GM12878 (cell line): ENCODE measurements at regions not wholly inside any gene's neighbourhood (a gene's known extent, or its start where the extent isn't known, plus 50 kb on each side); places are given as distances from the start of the nearest gene placed in this dataset.

Experiments used
- ATAC-seq: fragments of 200-7000 bp; cut with Tn5 transposase; 3 replicates; pipeline ENCODE4 v1.9.1; 2020; ENCODE audit warnings: mild to moderate bottlenecking, moderate library complexity
- BruUV-seq: library from RNA; stranded (reverse); fragments of 400-500 nt; replicated peaks from 2 replicates; lab custom pipeline; 2021; lab: Mats Ljungman, UMichigan
- CTCF ChIA-PET: fragments of 300-600 bp; sonication (Branson Sonifier 250); formaldehyde crosslinking; extraction: SDS; loops from one replicate; lab custom pipeline; 2021; ENCODE audit warnings: inconsistent platforms; lab: Yijun Ruan, JAX
- POLR2A ChIA-PET: fragments of 350-600 bp; formaldehyde crosslinking; extraction: SDS; loops from one replicate; lab custom pipeline; 2021; ENCODE audit warnings: inconsistent platforms; lab: Charles Lee
- RAD21 ChIA-PET: fragments of 300-600 bp; sonication (Branson Sonifier 250); formaldehyde crosslinking; loops from one replicate; lab custom pipeline; 2023; ENCODE audit warnings: antibody characterized with exemption; ENCODE audit not compliant: unreplicated experiment; lab: Charles Lee
- SMC1A ChIA-PET: fragments of 300-600 bp; sonication (Branson Sonifier 250); formaldehyde crosslinking; loops from one replicate; lab custom pipeline; 2023; ENCODE audit not compliant: unreplicated experiment, uncharacterized antibody; lab: Charles Lee
- DNase-seq: peaks from one replicate; pipeline ENCODE4 v3.0.0-alpha.2; 2011; ENCODE audit warnings: low read depth, low spot score
- FAIRE-seq: peaks from 3 replicates; lab custom pipeline; 2011; peaks lifted over from hg19 to GRCh38; lab: Jason Lieb, UNC
- H2AFZ ChIP-seq: 2 replicates; pipeline ENCODE4 v1.6.0; 2011; ENCODE audit warnings: low read depth, low read length, control low read depth; ENCODE audit not compliant: control insufficient read depth
- H3K27ac ChIP-seq: 2 replicates; pipeline ENCODE4 v1.5.1; 2011; ENCODE audit warnings: control low read depth; ENCODE audit not compliant: control insufficient read depth, insufficient read depth
- H3K27me3 ChIP-seq, 2 experiments: replicated peaks in 1 of 2; 2 replicates each; pipeline versions ENCODE4 v1.6.0 to v1.6.1; 2011; ENCODE audit warnings: low read length in 1 of 2; ENCODE audit not compliant: control insufficient read depth in 2 of 2, insufficient read depth in 2 of 2
- H3K36me3 ChIP-seq, 2 experiments: 2 replicates each; pipeline ENCODE4 v1.5.1; 2011; ENCODE audit warnings: low read length in 1 of 2; ENCODE audit not compliant: control insufficient read depth in 2 of 2, insufficient read depth in 2 of 2
- H3K4me1 ChIP-seq: 2 replicates; pipeline ENCODE4 v1.6.1; 2011; ENCODE audit warnings: mild to moderate bottlenecking, low read length, moderate library complexity, mixed read lengths; ENCODE audit not compliant: control insufficient read depth, insufficient read depth
- H3K4me2 ChIP-seq: 2 replicates; pipeline ENCODE4 v1.6.0; 2011; ENCODE audit warnings: control low read depth; ENCODE audit not compliant: control insufficient read depth, insufficient read depth
- H3K4me3 ChIP-seq: fragments of 200-600 bp; sonication (generic); 2 replicates; pipeline ENCODE4 v1.5.1; 2016
- H3K79me2 ChIP-seq: 2 replicates; pipeline ENCODE4 v1.6.0; 2011; ENCODE audit warnings: low read length; ENCODE audit not compliant: control insufficient read depth, insufficient read depth
- H3K9ac ChIP-seq: 2 replicates; pipeline ENCODE4 v1.8.0; 2011; ENCODE audit warnings: low read length, control low read depth, mixed read lengths; ENCODE audit not compliant: control insufficient read depth, insufficient read depth
- H3K9me3 ChIP-seq: replicated peaks from 3 replicates; pipeline ENCODE4 v1.5.1; 2011; ENCODE audit warnings: mild to moderate bottlenecking, low read length; ENCODE audit not compliant: control insufficient read depth, insufficient read depth
- H4K20me1 ChIP-seq: 2 replicates; pipeline ENCODE4 v1.6.0; 2011; ENCODE audit not compliant: control insufficient read depth, insufficient read depth
- CHD4 ChIP-seq: fragments of 200-600 bp; sonication (generic); IDR thresholded peaks from 2 replicates; pipeline ENCODE4 v1.6.1; 2016; ENCODE audit warnings: mild to moderate bottlenecking
- FOXM1 ChIP-seq: IDR thresholded peaks from 2 replicates; pipeline ENCODE4 v1.6.1; 2012; ENCODE audit warnings: low read depth, mild to moderate bottlenecking, inconsistent platforms, low read length, moderate library complexity
- GABPA ChIP-seq: IDR thresholded peaks from 2 replicates; pipeline ENCODE4 v1.6.1; 2014; ENCODE audit warnings: antibody characterized with exemption, low read depth, mild to moderate bottlenecking, inconsistent platforms
- GATAD2B ChIP-seq: fragments of 450-650 bp; conservative IDR thresholded peaks from 2 replicates; pipeline ENCODE4 v1.6.1; 2017; ENCODE audit warnings: low read depth, mild to moderate bottlenecking, moderate library complexity
- HDAC2 ChIP-seq: fragments of 200-600 bp; sonication (generic); IDR thresholded peaks from 2 replicates; pipeline ENCODE4 v1.6.1; 2017
- PML ChIP-seq: IDR thresholded peaks from 2 replicates; pipeline ENCODE4 v1.6.1; 2012; ENCODE audit warnings: low read length, inconsistent platforms
- RB1 ChIP-seq: fragments of 450-650 bp; formaldehyde crosslinking; IDR thresholded peaks from 2 replicates; pipeline ENCODE4 v1.6.1; 2017; ENCODE audit warnings: mild to moderate bottlenecking, borderline replicate concordance
- SP1 ChIP-seq: IDR thresholded peaks from one replicate; pipeline ENCODE4 v1.6.1; 2011; ENCODE audit warnings: low read depth, low read length
- STAT1 ChIP-seq: fragments of 450-650 bp; conservative IDR thresholded peaks from 2 replicates; pipeline ENCODE4 v1.6.1; 2014; ENCODE audit warnings: antibody characterized with exemption, mild to moderate bottlenecking
- ZNF274 ChIP-seq: IDR thresholded peaks from one replicate; pipeline ENCODE4 v1.8.0; 2011; ENCODE audit not compliant: insufficient read length, insufficient read depth
- WGBS: methylation state at CpG from one replicate; pipeline ENCODE4 v1.1.6; 2016; ENCODE audit warnings: low lambda C conversion rate; ENCODE audit not compliant: insufficient replicate concordance, insufficient coverage; ENCODE audit errors: missing lambda C conversion rate; 5-methylcytosine and 5-hydroxymethylcytosine counted together
- in situ Hi-C: fragments of 300-500 bp; cut with MboI; formaldehyde crosslinking; loops from 9 replicates; pipeline ENCODE4 v1.14.3; 2018; ENCODE audit warnings: mixed read lengths
- intact Hi-C: fragments of 100-400 bp; cut with micrococcal nuclease; formaldehyde crosslinking; loops from one replicate; pipeline ENCODE4 v1.14.2; 2022; ENCODE audit not compliant: unreplicated experiment
- TF ChIP-seq, protein P1 (sequence below): fragments of 150-350 bp; IDR thresholded peaks from 2 replicates; pipeline ENCODE4 v1.6.1; 2014; ENCODE audit warnings: mild to moderate bottlenecking, low read depth, low read length
- TF ChIP-seq, protein P2 (sequence below): fragments of 450-650 bp; IDR thresholded peaks from 2 replicates; pipeline ENCODE4 v1.6.1; 2017; ENCODE audit warnings: low read depth, mild to moderate bottlenecking, moderate library complexity
- TF ChIP-seq, protein P3 (sequence below): fragments of 150-350 bp; IDR thresholded peaks from 2 replicates; pipeline ENCODE4 v1.6.1; 2016; ENCODE audit warnings: low read depth, low read length

GRCh38 chr3:90036939-90037469, 929.6 kb downstream of the EPHA3 start:
- no peak for ATAC-seq
- POLR2A ChIA-PET = interaction anchor here (0.6 kb wide), 2 partner anchors 25 to 250 kb away, joined by 3 read pairs; no protein-coding TSS in a partner anchor
- WGBS = 29% methylated on average over 1 of the region's 1 CpG
- SMC1A ChIA-PET = interaction anchor here (1.4 to 4.8 kb wide), 8 partner anchors 16 to 55 kb away, joined by 4 to 46 read pairs (median 18); no protein-coding TSS in a partner anchor
- Histone ChIP-seq H3K9ac (no peak overlapping the region), H3K79me2 (no peaks in the 10 kb centered on the region), H3K4me2 (no peak overlapping the region), H3K36me3 (no peaks in the 10 kb centered on the region), H3K9me3 (no peaks in the 10 kb centered on the region), H4K20me1 (no peaks in the 10 kb centered on the region), H3K27me3 (no peaks in the 10 kb centered on the region), H3K27ac (no peak overlapping the region), H3K4me1 (no peaks in the 10 kb centered on the region), H2AFZ (no peak overlapping the region), H3K4me3 (no peak overlapping the region)
- RAD21 ChIA-PET = interaction anchor here (1.8 to 4.2 kb wide), 4 partner anchors 24 to 55 kb away, joined by 3 to 25 read pairs (median 20); no protein-coding TSS in a partner anchor
- no peak for FAIRE-seq
- BruUV-seq = no TSS peak
- no peak for DNase-seq
- in situ Hi-C loops = no loop called here
- no peak for TF ChIP-seq FOXM1
- no peak for TF ChIP-seq GATAD2B
- TF ChIP-seq, protein P1, sequence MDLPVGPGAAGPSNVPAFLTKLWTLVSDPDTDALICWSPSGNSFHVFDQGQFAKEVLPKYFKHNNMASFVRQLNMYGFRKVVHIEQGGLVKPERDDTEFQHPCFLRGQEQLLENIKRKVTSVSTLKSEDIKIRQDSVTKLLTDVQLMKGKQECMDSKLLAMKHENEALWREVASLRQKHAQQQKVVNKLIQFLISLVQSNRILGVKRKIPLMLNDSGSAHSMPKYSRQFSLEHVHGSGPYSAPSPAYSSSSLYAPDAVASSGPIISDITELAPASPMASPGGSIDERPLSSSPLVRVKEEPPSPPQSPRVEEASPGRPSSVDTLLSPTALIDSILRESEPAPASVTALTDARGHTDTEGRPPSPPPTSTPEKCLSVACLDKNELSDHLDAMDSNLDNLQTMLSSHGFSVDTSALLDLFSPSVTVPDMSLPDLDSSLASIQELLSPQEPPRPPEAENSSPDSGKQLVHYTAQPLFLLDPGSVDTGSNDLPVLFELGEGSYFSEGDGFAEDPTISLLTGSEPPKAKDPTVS = no peak
- TF ChIP-seq SP1 = no peak
- no peak for TF ChIP-seq HDAC2
- TF ChIP-seq ZNF274 = no peak
- TF ChIP-seq, protein P2, sequence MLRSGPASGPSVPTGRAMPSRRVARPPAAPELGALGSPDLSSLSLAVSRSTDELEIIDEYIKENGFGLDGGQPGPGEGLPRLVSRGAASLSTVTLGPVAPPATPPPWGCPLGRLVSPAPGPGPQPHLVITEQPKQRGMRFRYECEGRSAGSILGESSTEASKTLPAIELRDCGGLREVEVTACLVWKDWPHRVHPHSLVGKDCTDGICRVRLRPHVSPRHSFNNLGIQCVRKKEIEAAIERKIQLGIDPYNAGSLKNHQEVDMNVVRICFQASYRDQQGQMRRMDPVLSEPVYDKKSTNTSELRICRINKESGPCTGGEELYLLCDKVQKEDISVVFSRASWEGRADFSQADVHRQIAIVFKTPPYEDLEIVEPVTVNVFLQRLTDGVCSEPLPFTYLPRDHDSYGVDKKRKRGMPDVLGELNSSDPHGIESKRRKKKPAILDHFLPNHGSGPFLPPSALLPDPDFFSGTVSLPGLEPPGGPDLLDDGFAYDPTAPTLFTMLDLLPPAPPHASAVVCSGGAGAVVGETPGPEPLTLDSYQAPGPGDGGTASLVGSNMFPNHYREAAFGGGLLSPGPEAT = no peak
- TF ChIP-seq GABPA = no peak
- no peak for TF ChIP-seq PML
- TF ChIP-seq CHD4 = no peak
- no peak for TF ChIP-seq RB1
- TF ChIP-seq, protein P3, sequence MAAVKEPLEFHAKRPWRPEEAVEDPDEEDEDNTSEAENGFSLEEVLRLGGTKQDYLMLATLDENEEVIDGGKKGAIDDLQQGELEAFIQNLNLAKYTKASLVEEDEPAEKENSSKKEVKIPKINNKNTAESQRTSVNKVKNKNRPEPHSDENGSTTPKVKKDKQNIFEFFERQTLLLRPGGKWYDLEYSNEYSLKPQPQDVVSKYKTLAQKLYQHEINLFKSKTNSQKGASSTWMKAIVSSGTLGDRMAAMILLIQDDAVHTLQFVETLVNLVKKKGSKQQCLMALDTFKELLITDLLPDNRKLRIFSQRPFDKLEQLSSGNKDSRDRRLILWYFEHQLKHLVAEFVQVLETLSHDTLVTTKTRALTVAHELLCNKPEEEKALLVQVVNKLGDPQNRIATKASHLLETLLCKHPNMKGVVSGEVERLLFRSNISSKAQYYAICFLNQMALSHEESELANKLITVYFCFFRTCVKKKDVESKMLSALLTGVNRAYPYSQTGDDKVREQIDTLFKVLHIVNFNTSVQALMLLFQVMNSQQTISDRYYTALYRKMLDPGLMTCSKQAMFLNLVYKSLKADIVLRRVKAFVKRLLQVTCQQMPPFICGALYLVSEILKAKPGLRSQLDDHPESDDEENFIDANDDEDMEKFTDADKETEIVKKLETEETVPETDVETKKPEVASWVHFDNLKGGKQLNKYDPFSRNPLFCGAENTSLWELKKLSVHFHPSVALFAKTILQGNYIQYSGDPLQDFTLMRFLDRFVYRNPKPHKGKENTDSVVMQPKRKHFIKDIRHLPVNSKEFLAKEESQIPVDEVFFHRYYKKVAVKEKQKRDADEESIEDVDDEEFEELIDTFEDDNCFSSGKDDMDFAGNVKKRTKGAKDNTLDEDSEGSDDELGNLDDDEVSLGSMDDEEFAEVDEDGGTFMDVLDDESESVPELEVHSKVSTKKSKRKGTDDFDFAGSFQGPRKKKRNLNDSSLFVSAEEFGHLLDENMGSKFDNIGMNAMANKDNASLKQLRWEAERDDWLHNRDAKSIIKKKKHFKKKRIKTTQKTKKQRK = no peak
- TF ChIP-seq STAT1 = no peak
- intact Hi-C loops = no loop called here
- CTCF ChIA-PET = interaction anchor here (2.1 kb wide), 2 partner anchors 20 to 26 kb away, joined by 8 to 10 read pairs; no protein-coding TSS in a partner anchor
